Fibroblast of pulmonary artery (primary cell): ENCODE measurements at regions not wholly inside any gene's neighbourhood (a gene's known extent, or its start where the extent isn't known, plus 50 kb on each side); places are given as distances from the start of the nearest gene placed in this dataset.

Source experiments
- DNase-seq: peaks from one replicate; pipeline ENCODE4 v3.0.0-alpha.2; 2010; ENCODE audit warnings: low read depth
- H3K4me3 ChIP-seq: replicated peaks from 2 replicates; pipeline ENCODE4 v1.5.1; 2011; ENCODE audit warnings: low read depth, mild to moderate bottlenecking, control low read depth, low read length, moderate library complexity
- TF ChIP-seq, protein P1 (sequence below): IDR thresholded peaks from 2 replicates; pipeline ENCODE4 v1.5.1; 2011; ENCODE audit warnings: mild to moderate bottlenecking, control low read depth, low read length, inconsistent platforms; ENCODE audit errors: missing control alignments

DNA sequence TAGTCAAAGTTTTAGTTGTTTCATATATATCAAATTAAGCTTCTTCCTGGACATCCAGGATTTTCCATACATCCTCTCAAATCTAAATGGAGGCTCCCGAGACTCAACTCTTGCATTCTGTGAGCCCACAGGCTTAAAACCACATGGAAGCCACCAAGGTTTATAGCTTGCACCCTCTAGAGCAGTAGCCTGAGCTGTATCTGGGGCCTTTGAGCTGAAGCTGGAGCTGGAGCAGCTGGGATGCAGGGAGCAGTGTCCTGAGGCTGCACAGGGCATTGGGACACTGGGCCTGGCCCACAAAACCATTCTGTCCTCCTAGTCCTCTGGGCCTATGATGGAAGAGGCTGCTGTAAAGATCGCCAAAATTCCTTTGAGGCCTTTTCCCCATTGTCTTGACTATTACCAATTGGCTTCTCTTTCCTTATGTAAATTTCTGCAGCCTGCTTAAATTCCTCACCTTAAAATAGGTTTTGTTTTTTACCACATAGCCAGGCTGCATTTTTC, 151.0 kb downstream of the COX7C start:
- DNase-seq, result no peak
- TF ChIP-seq, protein P1, sequence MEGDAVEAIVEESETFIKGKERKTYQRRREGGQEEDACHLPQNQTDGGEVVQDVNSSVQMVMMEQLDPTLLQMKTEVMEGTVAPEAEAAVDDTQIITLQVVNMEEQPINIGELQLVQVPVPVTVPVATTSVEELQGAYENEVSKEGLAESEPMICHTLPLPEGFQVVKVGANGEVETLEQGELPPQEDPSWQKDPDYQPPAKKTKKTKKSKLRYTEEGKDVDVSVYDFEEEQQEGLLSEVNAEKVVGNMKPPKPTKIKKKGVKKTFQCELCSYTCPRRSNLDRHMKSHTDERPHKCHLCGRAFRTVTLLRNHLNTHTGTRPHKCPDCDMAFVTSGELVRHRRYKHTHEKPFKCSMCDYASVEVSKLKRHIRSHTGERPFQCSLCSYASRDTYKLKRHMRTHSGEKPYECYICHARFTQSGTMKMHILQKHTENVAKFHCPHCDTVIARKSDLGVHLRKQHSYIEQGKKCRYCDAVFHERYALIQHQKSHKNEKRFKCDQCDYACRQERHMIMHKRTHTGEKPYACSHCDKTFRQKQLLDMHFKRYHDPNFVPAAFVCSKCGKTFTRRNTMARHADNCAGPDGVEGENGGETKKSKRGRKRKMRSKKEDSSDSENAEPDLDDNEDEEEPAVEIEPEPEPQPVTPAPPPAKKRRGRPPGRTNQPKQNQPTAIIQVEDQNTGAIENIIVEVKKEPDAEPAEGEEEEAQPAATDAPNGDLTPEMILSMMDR, result no peak
- H3K4me3 ChIP-seq, result no peak overlapping the region

DNA sequence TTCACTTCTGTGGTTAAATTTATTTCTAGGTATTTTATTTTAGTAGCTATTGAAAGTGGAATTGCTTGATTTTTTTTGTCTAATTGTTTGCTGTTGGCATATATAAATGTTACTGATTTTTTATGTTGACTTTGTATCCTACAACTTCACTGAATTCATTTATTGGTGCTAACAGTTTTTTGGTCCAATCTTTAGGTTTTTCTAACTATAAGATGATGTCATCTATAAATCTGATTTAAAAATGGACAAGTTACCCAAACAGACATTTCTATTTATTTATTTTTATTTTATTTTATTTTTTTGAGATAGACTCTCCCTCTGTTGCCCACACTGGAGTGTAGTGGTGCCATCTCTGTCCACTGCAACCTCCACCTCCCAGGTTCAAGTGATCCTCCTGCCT, 162.3 kb downstream of the COX7C start:
- H3K4me3 ChIP-seq, result no peak overlapping the region
- TF ChIP-seq, protein P1, result no peak
- DNase-seq, result no peak

DNA sequence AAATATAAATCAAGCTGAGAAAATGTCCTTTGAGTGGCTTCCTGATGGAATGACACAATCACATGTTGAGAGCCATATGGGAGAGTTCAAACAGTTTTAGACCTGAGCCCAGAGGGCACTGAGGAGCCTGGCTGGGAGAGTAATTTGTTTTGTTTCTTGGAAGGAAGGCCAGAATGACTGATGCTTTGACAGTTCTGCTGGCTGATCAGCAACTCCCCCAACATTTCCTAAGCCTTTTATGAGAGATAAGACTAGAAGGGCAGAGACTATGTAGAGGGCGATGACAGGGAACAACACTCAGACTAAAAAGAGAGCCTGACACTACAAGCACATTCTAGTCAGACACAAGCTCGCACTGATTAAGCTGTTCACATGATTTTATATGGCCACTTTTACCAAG, 169.2 kb downstream of the COX7C start:
- H3K4me3 ChIP-seq, result no peak overlapping the region
- TF ChIP-seq, protein P1, result no peak
- DNase-seq, result no peak

DNA sequence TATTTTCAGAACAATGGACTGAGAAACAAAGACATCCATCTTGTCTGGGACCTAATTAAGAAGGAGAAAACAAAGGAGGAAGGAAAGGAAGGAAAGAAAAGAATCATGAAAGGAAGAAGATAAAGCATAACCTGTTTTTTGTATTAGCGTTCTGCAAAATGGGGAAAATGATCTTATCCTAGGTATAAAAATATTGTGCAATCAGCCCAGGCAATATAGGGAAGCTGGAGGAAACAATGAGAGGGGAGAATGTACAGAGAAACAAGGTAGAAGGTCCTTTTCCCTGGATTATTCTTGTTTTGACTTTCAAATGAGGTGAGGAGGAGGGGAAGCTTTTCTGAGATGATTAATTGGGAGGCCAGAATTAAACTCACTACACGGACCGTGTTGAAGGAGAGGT, 177.9 kb downstream of the COX7C start:
- H3K4me3 ChIP-seq, result no peak overlapping the region
- TF ChIP-seq, protein P1, result no peak
- DNase-seq, result no peak

DNA sequence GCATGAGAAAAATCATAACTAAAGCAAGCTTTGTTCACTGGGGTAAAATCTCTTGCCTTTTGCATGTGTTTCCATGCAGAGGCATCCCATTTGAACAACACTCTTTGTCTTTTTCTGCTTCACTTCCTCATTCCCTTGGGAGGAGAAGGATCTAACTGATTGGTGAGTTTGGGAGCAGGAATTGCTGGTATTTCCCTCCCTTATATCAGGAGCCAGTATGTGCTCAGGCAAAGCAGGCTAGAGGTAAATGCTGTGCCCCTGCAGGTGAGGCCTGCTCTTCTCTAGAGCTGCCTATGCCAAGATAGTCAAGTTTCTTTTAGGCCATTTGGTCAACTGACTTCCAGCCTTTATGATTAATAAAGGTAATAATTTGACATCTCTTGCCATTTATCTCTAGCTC, 179.9 kb downstream of the COX7C start:
- DNase-seq, result no peak
- H3K4me3 ChIP-seq, result no peak overlapping the region
- TF ChIP-seq, protein P1, result no peak

DNA sequence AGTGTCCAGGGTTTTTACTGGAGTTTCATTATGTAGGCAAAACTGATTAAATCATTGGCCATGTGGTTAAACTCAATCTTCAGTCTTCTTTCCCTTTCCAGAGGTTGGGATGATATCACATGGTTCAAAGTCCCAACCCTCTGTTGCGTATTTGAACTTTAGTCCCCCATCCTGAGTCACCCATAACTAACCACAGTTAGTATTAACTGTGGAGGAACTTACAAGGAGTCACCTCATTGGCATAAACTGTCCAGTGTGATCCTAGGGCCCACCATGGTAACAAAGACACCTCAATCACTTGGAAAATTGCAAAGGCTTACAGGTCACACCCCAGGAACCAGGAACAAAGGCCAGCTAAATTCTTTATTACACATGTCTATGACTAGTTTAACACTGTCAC, 188.5 kb downstream of the COX7C start:
- TF ChIP-seq, protein P1, result no peak
- DNase-seq, result no peak
- H3K4me3 ChIP-seq, result no peak overlapping the region
